ENCODE measurements at regions not wholly inside any gene's neighbourhood (a gene's known extent, or its start where the extent isn't known, plus 50 kb on each side); places are given as distances from the start of the nearest gene placed in this dataset.

GRCh38 chr9:88852794-88853193 lies 138.5 kb upstream of the S1PR3 start:
- H3K4ac ChIP-seq (ENCODE audit: low read depth, low read length) = no peak overlapping the region
- H3K9me3 ChIP-seq (ENCODE audit: control insufficient read depth, low read depth, low read length) = no peaks in the 10 kb centered on the region
- H3K56ac ChIP-seq (ENCODE audit: insufficient read length, low read depth, low read length) = no peak overlapping the region
- H2BK5ac ChIP-seq (ENCODE audit: insufficient read length, low read length) = no peak overlapping the region
- no peak overlapping the region for H2AFZ ChIP-seq (ENCODE audit: low read length)
- Mint-ChIP-seq H3K27ac (peak overlapping the region in 2 of 3 experiments; percentile 32 to 72; a peak in 2 of 7 replicates), H3K4me1 (peaks cover 0 to 4% of the 10 kb centered on the region in 2 experiments; a peak in 2 of 4 replicates), H3K9me3 (peaks cover 14 to 15% of the 10 kb centered on the region in 2 experiments), H3K36me3 (ENCODE audit: insufficient read depth in 1 of 3, low read depth in 3 of 3) (no peaks in the 10 kb centered on the region; a peak in 1 of 7 replicates), H3K4me3 (no peak overlapping the region), H3K27me3 (ENCODE audit: low read depth) (no peaks in the 10 kb centered on the region)
- no peak overlapping the region for H3K4me2 ChIP-seq (ENCODE audit: insufficient read depth, insufficient read length, low read length)
- H3K27me3 ChIP-seq (ENCODE audit: insufficient read depth, low read length) = no peaks in the 10 kb centered on the region
- no peak overlapping the region for H2BK12ac ChIP-seq (ENCODE audit: insufficient read length, low read depth, low read length)
- H3K79me2 ChIP-seq (ENCODE audit: insufficient read depth, low read length) = no peaks in the 10 kb centered on the region
- whole genome bisulfite sequencing (ENCODE audit: extremely low coverage, insufficient read length, low lambda C conversion rate) = no CpG with 5 or more reads among the region's 1 CpG
- H3K23me2 ChIP-seq (ENCODE audit: insufficient read length, low read depth, low read length, poor library complexity, severe bottlenecking) = no peaks in the 10 kb centered on the region
- H3K18ac ChIP-seq (ENCODE audit: insufficient read length, low read depth, low read length) = no peak overlapping the region
- H3K23ac ChIP-seq (ENCODE audit: insufficient read length, low read depth, low read length) = no peak overlapping the region
- TF ChIP-seq, protein P1, sequence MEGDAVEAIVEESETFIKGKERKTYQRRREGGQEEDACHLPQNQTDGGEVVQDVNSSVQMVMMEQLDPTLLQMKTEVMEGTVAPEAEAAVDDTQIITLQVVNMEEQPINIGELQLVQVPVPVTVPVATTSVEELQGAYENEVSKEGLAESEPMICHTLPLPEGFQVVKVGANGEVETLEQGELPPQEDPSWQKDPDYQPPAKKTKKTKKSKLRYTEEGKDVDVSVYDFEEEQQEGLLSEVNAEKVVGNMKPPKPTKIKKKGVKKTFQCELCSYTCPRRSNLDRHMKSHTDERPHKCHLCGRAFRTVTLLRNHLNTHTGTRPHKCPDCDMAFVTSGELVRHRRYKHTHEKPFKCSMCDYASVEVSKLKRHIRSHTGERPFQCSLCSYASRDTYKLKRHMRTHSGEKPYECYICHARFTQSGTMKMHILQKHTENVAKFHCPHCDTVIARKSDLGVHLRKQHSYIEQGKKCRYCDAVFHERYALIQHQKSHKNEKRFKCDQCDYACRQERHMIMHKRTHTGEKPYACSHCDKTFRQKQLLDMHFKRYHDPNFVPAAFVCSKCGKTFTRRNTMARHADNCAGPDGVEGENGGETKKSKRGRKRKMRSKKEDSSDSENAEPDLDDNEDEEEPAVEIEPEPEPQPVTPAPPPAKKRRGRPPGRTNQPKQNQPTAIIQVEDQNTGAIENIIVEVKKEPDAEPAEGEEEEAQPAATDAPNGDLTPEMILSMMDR (conservative IDR thresholded peaks at IDR 0.05) = no peak
- H4K8ac ChIP-seq (replicated peaks; ENCODE audit: insufficient read length, low read depth, low read length) = no peak overlapping the region
- H3K14ac ChIP-seq (ENCODE audit: insufficient read depth, low read length) = no peak overlapping the region
- no peak overlapping the region for H3T11ph ChIP-seq (ENCODE audit: low read length)
- no peak overlapping the region for H2BK120ac ChIP-seq (ENCODE audit: low read depth, low read length, poor library complexity, severe bottlenecking)
- no peak overlapping the region for H2AK5ac ChIP-seq (ENCODE audit: insufficient read length, low read length)
- H3K27ac ChIP-seq (ENCODE audit: insufficient read length, low read depth, low read length) = no peak overlapping the region
- H4K20me1 ChIP-seq (ENCODE audit: control insufficient read depth, insufficient read depth, insufficient read length) = no peaks in the 10 kb centered on the region
- H3K9ac ChIP-seq (ENCODE audit: extremely low read depth, insufficient read length, low read length) = no peak overlapping the region
- no peak overlapping the region for H4K5ac ChIP-seq (ENCODE audit: insufficient read length, low read depth, low read length)
- H3K79me1 ChIP-seq (ENCODE audit: insufficient read depth, low read depth, low read length, poor library complexity, severe bottlenecking) = no peaks in the 10 kb centered on the region
- no peaks in the 10 kb centered on the region for H3K4me1 ChIP-seq (ENCODE audit: insufficient read depth, low read length)
- no peak overlapping the region for H2BK20ac ChIP-seq (ENCODE audit: low read depth, low read length, poor library complexity, severe bottlenecking)
- H2BK15ac ChIP-seq (ENCODE audit: low read depth, low read length) = no peak overlapping the region
- no peak overlapping the region for H4K91ac ChIP-seq (ENCODE audit: insufficient read length, low read depth, low read length)
- DNase-seq = no peak

All from H9 (cell line).